ENCODE measurements at regions not wholly inside any gene's neighbourhood (a gene's known extent, or its start where the extent isn't known, plus 50 kb on each side); places are given as distances from the start of the nearest gene placed in this dataset.

DNA sequence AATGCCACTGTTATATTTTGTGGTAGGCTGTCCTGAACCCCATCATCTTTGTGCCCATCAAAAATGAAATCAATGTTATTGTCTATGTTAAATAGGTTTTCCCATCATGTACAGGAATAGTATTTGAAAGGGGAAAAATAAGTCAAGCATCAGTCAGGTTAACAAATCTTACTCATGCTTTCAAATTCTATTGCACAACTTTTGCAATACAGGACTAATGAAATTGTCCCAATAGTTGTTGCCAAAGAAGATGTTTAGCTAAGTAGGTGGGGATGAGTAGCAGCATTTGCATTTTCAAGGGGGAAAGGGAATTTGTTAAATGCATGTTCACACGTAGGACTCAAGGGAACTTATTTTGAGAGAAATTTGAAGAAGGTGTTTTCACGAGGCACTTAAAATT, 962.1 kb downstream of the JRKL start:
- TF ChIP-seq, protein P1, sequence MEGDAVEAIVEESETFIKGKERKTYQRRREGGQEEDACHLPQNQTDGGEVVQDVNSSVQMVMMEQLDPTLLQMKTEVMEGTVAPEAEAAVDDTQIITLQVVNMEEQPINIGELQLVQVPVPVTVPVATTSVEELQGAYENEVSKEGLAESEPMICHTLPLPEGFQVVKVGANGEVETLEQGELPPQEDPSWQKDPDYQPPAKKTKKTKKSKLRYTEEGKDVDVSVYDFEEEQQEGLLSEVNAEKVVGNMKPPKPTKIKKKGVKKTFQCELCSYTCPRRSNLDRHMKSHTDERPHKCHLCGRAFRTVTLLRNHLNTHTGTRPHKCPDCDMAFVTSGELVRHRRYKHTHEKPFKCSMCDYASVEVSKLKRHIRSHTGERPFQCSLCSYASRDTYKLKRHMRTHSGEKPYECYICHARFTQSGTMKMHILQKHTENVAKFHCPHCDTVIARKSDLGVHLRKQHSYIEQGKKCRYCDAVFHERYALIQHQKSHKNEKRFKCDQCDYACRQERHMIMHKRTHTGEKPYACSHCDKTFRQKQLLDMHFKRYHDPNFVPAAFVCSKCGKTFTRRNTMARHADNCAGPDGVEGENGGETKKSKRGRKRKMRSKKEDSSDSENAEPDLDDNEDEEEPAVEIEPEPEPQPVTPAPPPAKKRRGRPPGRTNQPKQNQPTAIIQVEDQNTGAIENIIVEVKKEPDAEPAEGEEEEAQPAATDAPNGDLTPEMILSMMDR (IDR thresholded peaks at IDR 0.05) = no peak
- Histone ChIP-seq H3K27me3 (no peaks in the 10 kb centered on the region), H3K9me3 (no peaks in the 10 kb centered on the region), H3K27ac (no peak overlapping the region), H3K4me1 (no peaks in the 10 kb centered on the region), H3K4me3 (no peak overlapping the region), H3K36me3 (no peaks in the 10 kb centered on the region)
- intact Hi-C loops (cut with DNase I) = no loop called here
- ATAC-seq (no peak), DNase-seq (no peak)

DNA sequence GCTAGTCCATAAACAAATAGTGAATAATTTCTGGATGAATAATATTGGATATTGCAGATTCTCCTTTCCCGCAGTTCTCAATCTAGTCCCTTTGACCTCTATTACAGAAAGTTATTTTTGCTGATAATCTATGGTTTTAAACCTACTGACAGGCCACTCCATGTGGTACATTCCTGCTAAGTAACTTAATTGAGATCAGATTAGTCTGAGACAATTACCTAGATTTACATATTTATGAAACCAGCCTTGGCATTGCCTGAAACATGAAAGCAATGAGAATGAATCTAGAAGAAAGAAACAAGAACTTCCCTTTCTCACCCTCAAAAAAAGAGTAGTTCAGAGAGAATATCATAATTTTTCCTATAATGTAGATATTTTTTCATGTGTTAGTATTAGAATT, 964.2 kb downstream of the JRKL start:
- DNase-seq = no peak
- Histone ChIP-seq H3K9me3 (no peaks in the 10 kb centered on the region), H3K36me3 (no peaks in the 10 kb centered on the region), H3K4me3 (no peak overlapping the region), H3K4me1 (no peaks in the 10 kb centered on the region), H3K27me3 (no peaks in the 10 kb centered on the region), H3K27ac (no peak overlapping the region)
- no peak for ATAC-seq
- intact Hi-C loops (cut with DNase I) = no loop called here
- TF ChIP-seq, protein P1 (IDR thresholded peaks at IDR 0.05) = no peak

DNA sequence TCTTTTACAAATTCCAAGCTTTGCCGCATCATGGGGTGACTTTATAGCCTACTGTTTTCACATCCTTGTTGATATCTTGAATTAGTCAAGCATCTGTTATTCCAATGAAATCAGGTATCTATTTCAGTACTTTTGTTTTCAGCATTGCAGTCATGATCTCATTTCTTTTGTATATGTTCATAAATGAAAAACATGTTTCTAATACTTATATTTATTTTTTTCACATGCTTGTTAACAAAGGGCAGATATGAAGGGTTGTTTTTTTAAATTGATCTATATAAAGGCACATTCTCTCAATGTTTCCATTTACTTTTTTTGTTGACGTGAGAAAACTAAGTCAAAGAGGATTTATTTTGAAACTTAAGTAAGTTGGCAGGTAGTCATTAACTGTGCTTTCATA, 964.8 kb downstream of the JRKL start:
- no peaks in the 10 kb centered on the region for H3K27me3 ChIP-seq
- no peaks in the 10 kb centered on the region for H3K4me1 ChIP-seq
- TF ChIP-seq, protein P1 (IDR thresholded peaks at IDR 0.05) = no peak
- no peak overlapping the region for H3K4me3 ChIP-seq
- ATAC-seq = no peak
- no peak overlapping the region for H3K27ac ChIP-seq
- H3K9me3 ChIP-seq = no peaks in the 10 kb centered on the region
- intact Hi-C loops (cut with DNase I) = no loop called here
- DNase-seq = no peak
- H3K36me3 ChIP-seq = no peaks in the 10 kb centered on the region

DNA sequence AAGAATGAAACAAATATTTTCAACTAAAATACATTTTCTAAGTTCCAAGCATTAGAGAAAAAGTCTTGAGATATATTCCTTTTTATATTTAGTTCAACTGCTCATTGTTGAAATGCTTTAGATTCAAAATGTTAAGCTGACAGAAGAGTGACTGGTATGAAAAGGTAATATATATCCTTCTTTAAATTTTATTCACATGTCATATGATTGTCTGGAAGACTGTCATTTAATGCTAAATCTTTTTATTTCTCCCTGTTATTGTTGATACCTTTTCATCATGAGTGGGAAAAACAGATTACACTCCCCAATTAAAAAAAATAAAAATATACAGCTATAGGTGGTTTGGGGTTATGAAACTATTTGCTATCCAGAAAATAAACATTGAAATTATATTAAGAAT, 965.4 kb downstream of the JRKL start:
- H3K27ac ChIP-seq = no peak overlapping the region
- H3K36me3 ChIP-seq = no peaks in the 10 kb centered on the region
- H3K4me3 ChIP-seq = no peak overlapping the region
- TF ChIP-seq, protein P1 (IDR thresholded peaks at IDR 0.05) = no peak
- intact Hi-C loops (cut with DNase I) = no loop called here
- ATAC-seq = no peak
- DNase-seq = no peak
- no peaks in the 10 kb centered on the region for H3K27me3 ChIP-seq
- no peaks in the 10 kb centered on the region for H3K4me1 ChIP-seq
- no peaks in the 10 kb centered on the region for H3K9me3 ChIP-seq

DNA sequence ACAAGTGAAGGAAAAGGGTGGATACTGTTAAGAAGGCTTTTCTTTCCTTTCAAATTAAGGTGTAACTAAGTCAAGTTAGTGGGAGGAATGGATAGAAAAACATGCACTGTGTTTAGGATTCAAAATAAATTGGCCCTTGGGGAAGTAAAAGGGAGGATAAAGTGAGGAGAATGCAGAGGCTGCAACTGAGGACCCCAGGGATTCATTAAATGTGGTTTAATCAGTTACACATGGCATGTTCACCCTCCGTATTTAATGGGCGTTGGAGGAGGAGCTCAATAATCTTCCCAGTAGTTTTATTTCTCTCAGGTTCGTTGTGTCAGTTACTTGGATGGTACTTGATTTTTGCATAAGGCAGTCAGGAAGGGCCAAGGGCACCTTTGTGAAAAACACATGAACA, 966.3 kb downstream of the JRKL start:
- no peak overlapping the region for H3K27ac ChIP-seq
- no peak for ATAC-seq
- intact Hi-C loops (cut with DNase I) = no loop called here

DNA sequence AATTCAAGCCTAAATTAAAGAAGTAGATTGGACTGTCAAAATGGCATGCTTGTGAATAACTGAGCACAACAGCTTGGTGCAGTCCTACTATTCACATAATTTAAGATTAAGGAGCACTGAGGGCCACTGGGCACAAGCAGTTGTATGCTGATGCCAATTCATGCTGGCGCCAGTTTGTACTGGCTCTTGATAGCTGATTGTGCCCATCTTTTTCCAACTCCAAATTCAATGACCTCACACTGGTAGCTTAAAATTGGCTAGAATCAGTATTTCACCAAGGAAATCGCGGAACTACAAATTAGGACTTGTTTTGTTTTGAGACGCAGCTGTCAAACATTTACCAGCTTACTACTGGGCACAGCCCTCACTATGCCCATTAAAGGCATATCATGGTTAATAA, 969.2 kb downstream of the JRKL start:
- H3K27me3 ChIP-seq = no peaks in the 10 kb centered on the region
- no peaks in the 10 kb centered on the region for H3K9me3 ChIP-seq
- no peak overlapping the region for H3K4me3 ChIP-seq
- H3K36me3 ChIP-seq = no peaks in the 10 kb centered on the region
- no peaks in the 10 kb centered on the region for H3K4me1 ChIP-seq
- no peak for DNase-seq
- TF ChIP-seq, protein P1 (IDR thresholded peaks at IDR 0.05) = no peak
- ATAC-seq = no peak
- no peak overlapping the region for H3K27ac ChIP-seq
- intact Hi-C loops (cut with DNase I) = no loop called here

More for the DNA sequence above, 966.3 kb downstream of the JRKL start:
- Histone ChIP-seq H3K36me3 (no peaks in the 10 kb centered on the region), H3K9me3 (no peaks in the 10 kb centered on the region), H3K4me1 (no peaks in the 10 kb centered on the region), H3K27me3 (no peaks in the 10 kb centered on the region), H3K4me3 (no peak overlapping the region)
- no peak for DNase-seq
- TF ChIP-seq, protein P1 (IDR thresholded peaks at IDR 0.05) = no peak

All from upper lobe of right lung (tissue), 1 donor.